ENCODE measurements at regions not wholly inside any gene's neighbourhood (a gene's known extent, or its start where the extent isn't known, plus 50 kb on each side); places are given as distances from the start of the nearest gene placed in this dataset.

DNA sequence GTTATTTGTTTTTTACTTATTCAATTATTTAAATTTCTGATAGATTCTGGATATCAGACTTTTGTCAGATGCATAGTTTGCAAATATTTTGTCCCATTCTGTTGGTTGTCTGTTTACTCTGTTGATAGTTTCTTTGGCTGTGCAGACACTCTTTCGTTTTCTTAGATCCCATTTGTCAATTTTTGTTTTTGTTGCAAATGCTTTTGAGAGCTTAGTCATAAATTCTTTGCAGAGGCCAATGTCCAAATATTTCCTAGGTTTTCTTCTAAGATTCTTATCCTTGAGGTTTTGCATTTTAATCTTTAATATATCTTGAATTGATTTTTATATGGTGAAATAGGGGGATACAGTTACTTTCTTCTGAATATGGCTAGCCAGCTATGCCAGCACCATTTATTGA lies 112.7 kb upstream of the SESTD1 start:
- no peak for TF ChIP-seq CTCF (IDR thresholded peaks at IDR 0.05)
- TF ChIP-seq POLR2A (IDR thresholded peaks at IDR 0.05) = no peak

Data from gastroesophageal sphincter (tissue), 3 donors.